GM21786 (cell line): ENCODE measurements at regions not wholly inside any gene's neighbourhood (a gene's known extent, or its start where the extent isn't known, plus 50 kb on each side); places are given as distances from the start of the nearest gene placed in this dataset.

Source experiments
- ATAC-seq: cut with Tn5 transposase; IDR thresholded peaks from one replicate; pipeline ENCODE4 v1.9.1; 2021; ENCODE audit not compliant: unreplicated experiment

DNA sequence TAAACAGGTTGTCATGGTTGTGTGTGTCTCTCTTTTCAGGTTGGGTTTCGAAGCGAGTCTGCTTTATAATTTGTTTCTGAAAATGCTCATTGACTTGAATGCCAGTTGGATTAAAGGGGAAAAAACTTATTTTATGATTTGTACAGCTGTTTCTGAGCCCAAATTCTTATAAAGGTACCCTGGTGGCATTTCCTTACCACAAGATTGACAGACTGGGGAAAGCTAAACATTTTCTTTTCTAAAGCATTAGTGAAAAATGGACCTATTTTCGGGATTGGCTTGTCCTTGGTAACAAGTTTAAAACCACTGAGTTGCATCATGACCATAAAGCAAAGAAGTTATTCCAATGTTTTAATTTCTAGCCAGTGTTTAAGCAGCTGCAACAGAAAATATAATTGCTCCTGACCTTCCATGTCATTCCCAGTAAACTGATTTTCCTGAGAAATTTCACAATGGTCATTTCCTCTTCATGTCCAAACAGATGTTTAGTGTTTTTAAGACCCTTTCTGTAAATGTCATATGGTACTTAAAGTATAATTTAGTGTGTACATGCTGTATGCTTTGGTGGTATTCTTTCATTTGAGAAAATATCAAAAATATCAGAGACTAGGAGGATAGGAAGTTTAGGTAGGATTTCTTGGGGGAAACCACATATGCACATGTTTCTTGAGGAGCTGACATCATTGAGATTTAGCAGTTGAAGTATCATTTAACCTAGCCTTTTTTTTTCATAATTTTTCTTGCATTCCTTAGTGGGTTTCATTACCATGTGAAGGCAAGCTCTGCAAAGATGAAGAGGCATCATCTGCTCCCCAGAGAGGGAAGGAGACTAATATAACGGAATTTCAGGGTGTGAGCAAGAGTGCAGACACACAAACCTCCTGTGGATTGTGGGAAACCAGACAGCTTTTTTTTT, 667.1 kb upstream of the RGMB start:
- ATAC-seq, result no peak

DNA sequence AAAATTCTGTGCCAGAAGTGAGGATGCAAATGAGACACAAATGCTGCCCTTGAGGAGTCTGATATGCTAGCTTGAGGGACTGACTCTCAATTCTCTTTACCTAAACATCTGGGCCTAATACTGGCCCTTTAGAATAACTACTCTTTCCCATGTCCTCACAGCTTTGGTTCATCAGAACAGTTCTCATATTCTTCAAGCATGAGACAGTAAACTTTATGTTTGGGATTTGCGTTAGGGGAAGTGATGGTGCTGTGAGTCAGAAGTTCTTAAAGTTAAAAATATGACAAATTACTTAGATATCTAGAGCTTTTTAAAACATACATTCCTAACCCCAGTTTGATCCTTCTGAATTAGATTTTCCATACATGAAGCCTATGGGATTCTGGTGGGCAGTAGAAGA, 665.0 kb upstream of the RGMB start:
- no peak for ATAC-seq

DNA sequence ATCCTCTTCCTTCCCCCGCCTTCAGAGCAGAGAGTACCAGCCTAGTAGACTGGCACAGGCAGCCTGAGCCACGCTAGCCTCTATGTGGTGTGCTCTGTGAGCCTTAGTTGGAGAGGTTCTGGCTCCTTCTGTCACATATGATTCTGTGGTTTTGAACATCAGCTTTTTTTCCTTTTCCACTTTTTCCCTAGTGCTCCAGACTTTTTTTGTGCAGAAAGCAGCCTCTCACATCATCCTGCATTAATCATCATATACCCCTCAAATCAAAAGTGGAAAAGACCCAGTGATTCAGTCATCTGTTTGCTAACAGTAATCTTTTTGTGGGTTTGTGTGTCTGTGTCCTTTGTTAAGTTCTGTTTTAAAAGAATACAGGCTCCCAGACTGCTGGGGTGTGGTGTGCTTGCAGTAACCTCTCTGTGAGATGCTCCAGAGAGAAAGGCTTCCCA, 663.9 kb upstream of the RGMB start:
- no peak for ATAC-seq

DNA sequence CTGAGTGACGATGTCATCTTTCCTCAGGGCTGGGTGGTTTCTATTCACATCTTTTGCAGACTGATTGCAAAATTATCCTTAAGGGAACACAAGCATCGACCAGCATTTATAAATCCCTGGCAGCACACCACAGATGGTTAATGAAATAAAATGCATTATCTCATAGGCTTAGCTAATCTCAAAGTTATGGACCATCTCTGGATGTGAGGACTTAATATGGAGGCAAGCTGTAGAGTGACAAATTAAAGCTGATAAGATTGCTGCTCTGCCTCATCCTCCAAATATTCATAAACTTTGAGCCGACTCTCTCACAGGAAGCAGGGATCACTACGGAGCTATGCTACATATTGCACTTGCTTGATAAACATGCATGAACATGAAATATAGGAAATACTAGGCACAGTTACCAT, 663.2 kb upstream of the RGMB start:
- no peak for ATAC-seq

DNA sequence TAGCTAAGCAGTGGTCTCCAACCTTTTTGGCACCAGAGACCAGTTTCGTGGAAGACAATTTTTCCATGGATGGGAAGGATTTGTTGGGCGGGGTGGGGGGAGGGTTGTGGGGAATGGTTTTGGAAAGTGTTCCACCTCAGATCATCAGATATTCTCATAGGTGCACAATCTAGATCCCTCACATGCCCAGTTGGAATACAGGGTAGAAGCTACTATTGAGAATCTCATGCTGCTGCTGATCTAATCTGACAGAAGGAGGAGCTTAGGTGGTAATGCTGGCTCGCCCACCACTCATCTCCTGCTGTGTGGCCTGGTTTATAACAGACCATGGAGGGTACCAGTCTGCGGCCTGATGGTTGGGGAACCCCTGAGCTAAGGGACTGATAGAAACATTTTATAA, 662.7 kb upstream of the RGMB start:
- no peak for ATAC-seq

DNA sequence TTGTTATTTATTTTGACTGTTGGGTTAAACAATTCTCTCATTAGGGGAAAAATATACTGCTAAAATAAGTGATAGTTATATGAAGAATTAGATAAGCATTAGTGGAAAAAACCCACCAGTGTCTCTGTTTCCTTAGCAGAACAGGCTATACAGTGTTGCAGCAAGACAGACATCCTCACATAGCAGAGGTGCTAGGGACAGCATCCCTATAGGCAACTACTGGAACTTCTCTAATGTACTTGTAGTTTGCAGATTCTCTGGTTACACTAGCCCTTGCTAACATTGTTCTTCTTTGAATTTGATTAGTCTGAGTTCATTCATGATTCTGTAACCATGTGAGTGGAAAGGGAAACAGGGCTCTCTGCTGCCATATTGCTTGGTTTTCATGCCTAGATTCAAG, 661.8 kb upstream of the RGMB start:
- ATAC-seq, result no peak

DNA sequence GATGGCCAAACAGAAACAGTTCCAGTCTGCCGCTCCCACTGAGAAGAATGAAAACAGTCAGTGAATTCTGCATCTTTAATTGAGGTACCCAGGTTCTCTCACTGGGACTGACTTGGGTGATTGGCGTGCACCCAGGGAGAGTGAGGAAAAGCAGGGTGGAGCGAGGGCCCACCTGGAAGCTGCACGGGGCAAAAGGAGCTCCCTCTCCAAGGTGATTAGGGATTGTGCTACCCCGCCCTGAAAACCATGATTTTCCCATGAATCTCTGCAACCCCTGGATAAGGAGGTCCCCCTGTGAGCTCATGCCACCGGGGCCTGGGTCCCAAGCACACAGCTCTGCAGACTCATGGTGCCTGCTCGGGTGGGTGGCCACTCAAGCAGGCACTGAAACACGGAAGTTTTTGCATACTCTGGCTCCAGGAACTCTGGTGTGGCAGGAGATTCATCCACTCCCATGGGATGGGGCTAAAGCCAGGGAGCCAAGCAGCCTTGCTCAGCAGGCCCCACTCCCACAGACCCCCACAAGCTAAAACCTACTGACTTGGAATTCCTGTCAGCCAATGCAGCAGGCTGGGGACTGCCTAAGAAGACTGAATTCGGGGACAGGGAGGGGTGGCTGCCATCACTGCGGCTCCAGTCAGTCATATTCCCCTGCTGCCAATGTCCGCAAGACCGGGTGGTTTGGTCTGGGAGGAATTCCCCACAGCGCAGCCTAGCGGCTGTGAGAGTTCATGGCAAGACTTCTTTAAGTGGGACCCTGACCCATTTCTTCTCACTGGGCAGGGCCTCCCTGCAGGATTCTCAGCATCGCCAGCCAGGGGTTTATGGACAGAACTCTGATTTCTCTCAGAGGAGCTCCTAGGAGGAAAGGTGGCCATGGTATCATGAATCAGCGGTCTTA, 652.2 kb upstream of the RGMB start:
- no peak for ATAC-seq

DNA sequence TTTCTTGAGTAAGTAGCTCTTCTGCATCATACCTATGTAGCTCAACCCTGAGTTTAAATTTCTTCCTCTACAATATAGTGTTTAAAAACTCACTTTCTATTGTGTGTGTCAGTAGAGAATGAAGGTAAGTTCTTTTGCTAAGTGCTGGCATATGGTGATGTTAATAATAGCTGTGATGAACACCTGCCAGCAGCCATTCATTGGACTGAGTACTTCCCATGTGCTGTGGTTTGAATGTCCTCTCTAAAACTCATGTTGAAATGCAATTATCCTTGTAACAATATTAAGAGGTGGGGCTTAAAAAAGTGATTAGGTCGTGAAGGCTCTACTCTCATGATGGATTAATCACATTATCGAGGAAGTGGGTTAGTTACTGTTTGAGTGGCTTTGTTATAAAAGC, 645.2 kb upstream of the RGMB start:
- ATAC-seq, result no peak

DNA sequence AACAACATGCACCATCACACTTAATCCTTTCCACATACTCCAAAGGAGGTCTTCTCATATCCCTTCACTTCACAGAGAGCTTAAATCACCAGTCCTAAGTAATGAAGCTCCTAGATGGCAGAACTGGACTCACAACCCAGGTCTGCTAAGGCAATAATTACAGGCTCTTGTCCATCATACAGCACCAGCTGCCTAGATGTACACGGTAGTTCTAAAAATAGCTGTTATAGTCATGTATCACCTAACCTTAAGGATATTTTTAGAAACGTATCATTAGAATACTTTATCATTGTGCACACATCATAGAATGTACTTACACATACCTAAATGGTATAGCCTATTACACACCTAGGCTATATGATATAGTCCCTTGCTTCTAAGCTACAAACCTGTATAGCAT, 644.6 kb upstream of the RGMB start:
- ATAC-seq, result no peak

DNA sequence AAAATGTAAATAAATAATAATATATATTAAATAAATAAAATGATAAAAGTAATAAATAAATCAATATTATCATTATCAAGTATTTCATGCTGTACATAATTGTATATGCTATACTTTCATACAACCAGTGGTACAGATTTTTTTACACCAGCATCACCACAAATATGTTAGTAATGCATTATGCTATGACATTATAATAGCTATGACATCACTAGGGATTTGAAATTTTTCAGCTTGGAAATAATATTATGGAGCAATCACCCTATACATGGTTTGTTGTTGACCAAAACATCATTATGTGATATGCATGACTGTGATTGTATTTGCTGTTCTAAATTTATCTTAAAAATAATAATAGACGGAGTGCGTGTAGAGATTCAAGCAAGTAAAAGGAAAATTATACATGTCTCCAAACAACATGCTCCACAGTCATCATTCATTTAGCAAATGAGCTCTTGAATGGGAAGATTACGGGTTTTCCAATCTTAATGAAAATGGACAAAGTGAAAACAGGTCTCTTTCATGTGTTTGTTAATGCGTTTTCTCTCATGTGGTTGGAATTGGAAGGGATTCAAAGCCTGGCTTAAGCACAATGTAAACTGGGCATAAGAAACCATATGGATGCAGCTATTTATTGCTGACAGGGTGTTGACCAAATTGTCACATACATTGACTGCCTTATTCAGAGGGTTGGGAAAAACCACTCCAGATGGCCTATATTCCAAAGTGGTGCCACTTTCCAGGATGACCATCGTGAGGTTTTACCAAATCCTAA, 643.0 kb upstream of the RGMB start:
- ATAC-seq, result no peak

DNA sequence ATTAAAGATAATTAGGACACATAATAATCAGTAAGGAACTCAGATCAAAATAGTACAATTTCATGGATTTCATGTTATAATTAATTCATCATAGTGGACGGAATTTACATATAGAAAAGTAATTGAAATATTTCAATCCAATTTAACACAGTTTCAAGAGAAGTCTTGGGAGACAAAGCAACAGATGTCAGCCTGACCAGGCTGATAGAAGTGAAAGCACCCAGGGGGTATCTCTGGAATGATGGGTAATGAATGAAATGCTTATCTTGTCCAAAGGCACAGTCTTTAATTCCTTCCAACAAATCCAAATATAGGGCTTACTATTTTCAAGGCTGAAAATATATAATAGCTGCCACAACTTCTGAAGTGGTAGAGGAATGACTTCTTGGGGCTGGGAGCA, 629.3 kb upstream of the RGMB start:
- no peak for ATAC-seq

DNA sequence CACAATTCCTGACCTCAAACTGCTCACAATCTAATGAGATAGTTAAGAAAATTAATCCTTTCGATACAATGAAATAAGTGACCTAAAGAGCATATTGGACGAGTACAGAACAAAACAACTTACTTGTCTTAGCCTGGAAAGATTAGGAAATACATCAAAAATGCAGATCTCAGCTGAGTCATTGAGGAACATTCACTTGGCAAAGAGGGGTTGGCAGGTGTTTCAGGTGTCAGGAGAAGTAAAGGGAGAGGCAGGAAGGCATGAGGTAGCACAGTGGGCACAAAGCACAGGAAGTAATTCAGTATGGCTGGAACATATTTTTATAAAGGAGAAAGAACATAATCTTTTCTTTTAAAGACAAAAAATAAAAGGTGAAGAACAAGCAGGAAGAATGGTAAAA, 628.8 kb upstream of the RGMB start:
- no peak for ATAC-seq

DNA sequence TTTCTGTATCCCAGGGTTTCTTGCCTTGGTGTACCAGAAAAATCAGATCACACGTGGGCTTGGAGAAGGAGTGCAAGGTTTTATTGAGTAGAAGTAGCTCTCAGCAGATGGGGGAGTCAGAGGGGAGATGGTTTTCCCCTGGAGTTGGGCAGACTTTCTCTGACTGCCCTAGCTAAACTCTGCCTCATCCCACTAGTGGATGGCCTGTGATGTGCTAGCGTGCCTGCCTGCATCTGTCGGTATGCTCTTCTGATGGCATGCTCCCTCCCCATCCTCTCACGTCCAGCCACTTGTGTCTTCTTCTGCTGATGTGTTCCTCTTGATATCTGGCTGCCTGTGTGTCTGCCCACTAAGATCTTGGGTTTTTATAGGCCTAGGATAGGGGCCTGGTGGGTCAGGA, 616.1 kb upstream of the RGMB start:
- no peak for ATAC-seq

DNA sequence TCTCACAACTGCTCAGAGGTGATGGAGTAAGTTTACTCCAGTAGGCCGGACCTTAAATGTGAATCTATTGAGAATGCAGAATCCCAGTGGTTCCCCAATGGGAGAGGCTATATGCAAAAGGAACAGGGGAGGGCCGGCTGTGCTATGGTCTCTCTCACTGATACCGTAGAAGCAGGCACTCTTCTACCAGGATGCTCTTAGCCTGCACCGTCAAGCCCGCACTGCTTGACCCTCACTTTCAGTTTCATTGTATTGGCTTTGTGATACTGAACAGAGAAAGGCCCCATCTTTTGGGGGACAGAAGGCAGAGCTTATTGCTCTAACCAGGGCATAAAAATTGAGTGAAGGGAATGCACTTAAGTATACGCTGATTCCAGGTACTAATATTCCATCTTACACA, 615.0 kb upstream of the RGMB start:
- ATAC-seq, result no peak

DNA sequence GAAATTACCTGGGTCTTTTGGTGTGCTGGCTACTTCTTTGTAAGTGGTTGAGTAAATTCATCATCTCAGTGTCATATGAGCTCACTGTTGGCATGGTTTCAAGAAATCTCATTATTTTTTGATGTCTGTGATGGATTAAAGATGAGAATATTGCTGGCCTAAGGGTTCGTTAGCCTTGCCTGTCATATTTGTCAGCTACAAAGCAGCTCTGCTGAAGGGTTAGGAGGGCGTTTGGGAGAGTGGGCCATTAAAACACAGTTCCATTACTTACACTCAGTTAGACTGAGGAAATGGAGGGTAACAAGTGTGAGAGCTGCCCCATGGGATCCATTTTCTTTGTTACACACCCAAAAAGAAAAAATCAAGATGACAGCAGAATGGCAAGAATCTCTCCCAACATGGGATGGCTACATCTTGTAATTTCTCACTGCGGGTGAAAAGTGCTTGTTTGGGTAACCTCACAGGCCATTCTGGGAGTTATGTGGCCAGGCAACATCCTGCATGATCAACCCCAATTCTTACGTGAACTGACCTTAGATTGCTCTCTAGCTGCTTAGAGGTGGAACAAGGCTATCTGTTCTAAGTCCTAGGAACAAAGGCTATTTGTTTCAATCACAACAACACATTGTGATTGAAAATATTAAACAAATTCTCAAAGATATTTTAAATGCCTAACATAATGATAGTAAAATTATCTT, 609.5 kb upstream of the RGMB start:
- ATAC-seq, result no peak

DNA sequence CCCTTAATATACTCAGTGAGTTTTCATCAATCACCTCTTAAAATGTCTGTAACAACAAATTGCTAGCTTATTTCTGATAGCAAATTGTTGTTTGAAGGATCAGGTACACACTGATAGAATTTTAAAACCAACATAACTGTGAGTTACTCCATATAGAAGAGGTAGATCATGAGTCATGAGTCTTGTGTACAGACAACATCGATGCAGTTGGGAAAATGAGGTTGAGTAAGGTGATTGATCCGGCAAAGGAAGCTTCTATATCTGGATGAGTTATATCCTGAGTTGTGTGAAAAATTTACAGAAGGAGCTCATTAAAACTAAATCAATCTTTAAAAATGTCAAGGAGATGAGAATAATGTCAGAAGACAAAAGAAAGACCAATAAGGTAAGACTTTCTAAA, 604.6 kb upstream of the RGMB start:
- no peak for ATAC-seq

DNA sequence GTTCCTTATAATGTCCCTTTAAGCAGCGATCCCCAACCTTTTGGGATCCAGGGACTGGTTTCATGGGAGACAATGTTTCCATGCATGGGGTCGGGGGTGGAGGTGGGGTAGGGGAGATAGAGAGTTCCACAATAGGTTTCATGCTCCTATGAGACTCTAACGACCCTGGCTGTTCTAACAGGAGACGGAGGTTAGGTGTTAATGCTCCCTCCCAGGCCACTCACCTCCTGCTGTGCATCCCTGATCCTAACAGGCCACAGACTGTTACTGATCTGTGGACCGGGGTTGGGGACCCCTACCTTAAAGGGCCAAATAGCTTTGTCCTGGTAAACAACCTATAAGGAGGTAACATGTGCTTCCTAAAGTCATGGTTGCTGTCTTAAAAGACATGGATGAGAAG, 602.5 kb upstream of the RGMB start:
- ATAC-seq, result no peak

DNA sequence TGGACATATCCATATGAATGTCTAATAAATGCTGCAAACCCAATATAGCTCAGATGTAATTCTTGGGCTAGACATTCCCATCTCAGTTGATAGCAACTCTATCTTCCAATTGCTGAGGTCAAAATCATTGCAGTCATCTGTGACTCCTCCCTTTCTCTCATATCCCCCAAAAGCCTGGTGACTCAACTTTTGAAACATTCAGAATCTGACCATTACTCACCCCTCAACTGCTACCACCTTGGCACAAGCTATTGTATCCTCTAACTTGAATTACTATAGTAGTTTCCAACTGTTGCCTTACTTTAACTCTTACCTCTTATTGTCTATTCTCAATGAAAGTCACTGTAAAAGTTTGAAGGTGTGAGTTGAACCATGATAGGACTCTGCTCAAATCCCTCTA, 600.1 kb upstream of the RGMB start:
- no peak for ATAC-seq

DNA sequence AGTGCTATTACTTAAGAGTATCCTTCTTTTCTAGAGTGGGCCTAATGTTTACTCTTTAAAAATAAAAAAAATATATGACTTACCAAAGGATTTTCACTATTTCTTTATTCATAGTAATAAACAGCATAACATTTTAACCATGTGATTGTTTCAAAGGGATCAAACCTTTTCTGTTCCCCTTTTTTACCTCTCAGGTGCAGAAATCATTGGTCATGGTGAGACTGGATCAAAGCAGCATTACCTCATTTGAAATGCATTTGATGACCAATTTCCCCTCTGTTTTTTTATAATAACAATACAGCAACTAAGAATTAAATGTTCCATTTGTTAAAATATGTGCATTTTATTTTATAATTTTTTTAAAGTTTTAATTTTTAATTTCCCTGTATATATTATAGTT, 598.0 kb upstream of the RGMB start:
- ATAC-seq, result no peak
